SU-DHL-6 (cell line): ENCODE measurements at regions not wholly inside any gene's neighbourhood (a gene's known extent, or its start where the extent isn't known, plus 50 kb on each side); places are given as distances from the start of the nearest gene placed in this dataset.

Experiments used
- EZH2phosphoT487 ChIP-seq: fragments of 200-600 bp; sonication (generic), shearing (Covaris generic); conservative IDR thresholded peaks from 2 replicates; pipeline ENCODE4 v1.6.1; 2018; ENCODE audit warnings: mild to moderate bottlenecking, antibody characterized with exemption, low read length, moderate library complexity, mixed read lengths
- TF ChIP-seq, protein P1 (sequence below): fragments of 200-600 bp; sonication (generic); IDR thresholded peaks from one replicate; pipeline ENCODE4 v1.5.1; 2017; ENCODE audit warnings: antibody characterized with exemption, mild to moderate bottlenecking, low read length, moderate library complexity; ENCODE audit not compliant: insufficient read depth, poor library complexity, severe bottlenecking

- no peak for TF ChIP-seq EZH2phosphoT487
- TF ChIP-seq, protein P1, sequence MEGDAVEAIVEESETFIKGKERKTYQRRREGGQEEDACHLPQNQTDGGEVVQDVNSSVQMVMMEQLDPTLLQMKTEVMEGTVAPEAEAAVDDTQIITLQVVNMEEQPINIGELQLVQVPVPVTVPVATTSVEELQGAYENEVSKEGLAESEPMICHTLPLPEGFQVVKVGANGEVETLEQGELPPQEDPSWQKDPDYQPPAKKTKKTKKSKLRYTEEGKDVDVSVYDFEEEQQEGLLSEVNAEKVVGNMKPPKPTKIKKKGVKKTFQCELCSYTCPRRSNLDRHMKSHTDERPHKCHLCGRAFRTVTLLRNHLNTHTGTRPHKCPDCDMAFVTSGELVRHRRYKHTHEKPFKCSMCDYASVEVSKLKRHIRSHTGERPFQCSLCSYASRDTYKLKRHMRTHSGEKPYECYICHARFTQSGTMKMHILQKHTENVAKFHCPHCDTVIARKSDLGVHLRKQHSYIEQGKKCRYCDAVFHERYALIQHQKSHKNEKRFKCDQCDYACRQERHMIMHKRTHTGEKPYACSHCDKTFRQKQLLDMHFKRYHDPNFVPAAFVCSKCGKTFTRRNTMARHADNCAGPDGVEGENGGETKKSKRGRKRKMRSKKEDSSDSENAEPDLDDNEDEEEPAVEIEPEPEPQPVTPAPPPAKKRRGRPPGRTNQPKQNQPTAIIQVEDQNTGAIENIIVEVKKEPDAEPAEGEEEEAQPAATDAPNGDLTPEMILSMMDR: no peak
These were observed 417.7 kb downstream of the TMEM121 start for GRCh38 chr14:105943973-105944602.
